Gastrocnemius medialis (tissue), 4 donors: ENCODE measurements at regions not wholly inside any gene's neighbourhood (a gene's known extent, or its start where the extent isn't known, plus 50 kb on each side); places are given as distances from the start of the nearest gene placed in this dataset.
"Not testable (repeated sequence)": the region's sequence is repeated elsewhere in the genome, so short reads cannot be mapped to it uniquely, and the experiment has no call there.

Experiments
- ATAC-seq, 2 donors: fragments of 150-250 bp; one replicate each; pipeline ENCODE4 v1.9.1; 2016
- DNase-seq, 2 donors: peaks; one replicate each; pipeline ENCODE4 v3.0.0-alpha.2; 2019
- H3K27ac ChIP-seq, 4 donors: fragments of 200-600 bp; sonication (generic); 1 replicate in 1 of 4; 2 replicates in 3 of 4; pipeline ENCODE4 v1.5.1; 2016 to 2018; ENCODE audit warnings: mild to moderate bottlenecking in 2 of 4, moderate library complexity in 1 of 4
- H3K27me3 ChIP-seq, 3 donors: fragments of 200-600 bp; sonication (generic) in 2 of 3; 1 replicate in 1 of 3; 2 replicates in 2 of 3; pipeline versions ENCODE4 v1.5.1 to v1.6.0; 2016 to 2019; ENCODE audit warnings: mild to moderate bottlenecking in 1 of 3, moderate library complexity in 1 of 3
- H3K36me3 ChIP-seq, 2 donors: fragments of 200-600 bp; sonication (generic) in 1 of 2; one replicate each; pipeline ENCODE4 v1.5.1; 2017 to 2018
- H3K4me1 ChIP-seq, 2 donors: fragments of 200-600 bp; sonication (generic) in 1 of 2; one replicate each; pipeline ENCODE4 v1.5.1; 2016 to 2017; ENCODE audit warnings: mild to moderate bottlenecking in 2 of 2
- H3K4me3 ChIP-seq, 4 donors: fragments of 200-600 bp; sonication (generic) in 3 of 4; 1 replicate in 1 of 4; 2 replicates in 3 of 4; pipeline ENCODE4 v1.5.1; 2016 to 2019; ENCODE audit warnings: mild to moderate bottlenecking in 2 of 4
- H3K9me3 ChIP-seq, 3 donors: fragments of 200-600 bp; sonication (generic) in 2 of 3; 1 replicate in 1 of 3; 2 replicates in 2 of 3; pipeline ENCODE4 v1.5.1; 2016 to 2019
- CTCF ChIP-seq, 5 experiments: fragments of 450-650 bp in 3 of 5; fragments of 200-600 bp in 2 of 5; sonication (generic) in 2 of 5; IDR thresholded peaks in 4 of 5; conservative IDR thresholded peaks in 1 of 5; 1 replicate in 4 of 5; 2 replicates in 1 of 5; pipeline ENCODE4 v1.5.1; 2016 to 2019; ENCODE audit warnings: antibody characterized with exemption in 5 of 5, mild to moderate bottlenecking in 3 of 5, moderate library complexity in 3 of 5
- POLR2A ChIP-seq, 2 donors: fragments of 450-650 bp; IDR thresholded peaks; one replicate each; pipeline ENCODE4 v1.6.1; 2017; ENCODE audit warnings: antibody characterized with exemption in 2 of 2, mild to moderate bottlenecking in 2 of 2, moderate library complexity in 2 of 2
- in situ Hi-C, 4 donors: fragments of 200-750 bp; cut with MboI; loops; one replicate each; pipeline versions ENCODE4 v1.15.0 to v1.8.0; 2017; ENCODE audit warnings: low sequenced_read_pairs in 4 of 4
- intact Hi-C: fragments of 100-400 bp; cut with DNase I; formaldehyde crosslinking; loops from one replicate; pipeline ENCODE4 v1.15.1; 2023; ENCODE audit warnings: low total_unique reads

- H3K27me3 ChIP-seq = no peaks in the 10 kb centered on the region
- in situ Hi-C loops (no loop called here), intact Hi-C loops (no loop called here)
- peaks cover 0 to 6% of the 10 kb centered on the region in 2 donors for H3K4me1 ChIP-seq
- ATAC-seq (peak in 1 of 2 donors; percentile 24), DNase-seq (no peak)
- H3K9me3 ChIP-seq = no peaks in the 10 kb centered on the region
- no peak for TF ChIP-seq CTCF (IDR thresholded peaks at IDR 0.05 in 4 of 5, conservative IDR thresholded peaks at IDR 0.05 in 1 of 5)
- TF ChIP-seq POLR2A (IDR thresholded peaks at IDR 0.05) = no peak
- H3K36me3 ChIP-seq = no peaks in the 10 kb centered on the region
- H3K27ac ChIP-seq = no peak overlapping the region
- H3K4me3 ChIP-seq = no peak overlapping the region
Observed at GRCh38 chr6:169915769-169916550, 164.5 kb downstream of the ERMARD start.

GRCh38 chr6:169913745-169914144 lies 162.3 kb downstream of the ERMARD start:
- H3K9me3 ChIP-seq, H3K4me1 ChIP-seq, DNase-seq, H3K27ac ChIP-seq, H3K36me3 ChIP-seq, intact Hi-C loops, ATAC-seq, H3K4me3 ChIP-seq, H3K27me3 ChIP-seq, in situ Hi-C loops: not testable (repeated sequence)

- no peak for TF ChIP-seq CTCF (IDR thresholded peaks at IDR 0.05 in 4 of 5, conservative IDR thresholded peaks at IDR 0.05 in 1 of 5)
- TF ChIP-seq POLR2A (IDR thresholded peaks at IDR 0.05) = no peak
- in situ Hi-C loops = no loop called here
Observed at GRCh38 chr6:169913096-169913638, 161.7 kb downstream of the ERMARD start.

GRCh38 chr6:169912266-169913095 lies 161.1 kb downstream of the ERMARD start:
- Histone ChIP-seq H3K36me3 (no peaks in the 10 kb centered on the region), H3K27ac (no peak overlapping the region), H3K9me3 (no peaks in the 10 kb centered on the region), H3K4me1 (peaks cover 0 to 6% of the 10 kb centered on the region in 2 donors), H3K4me3 (no peak overlapping the region), H3K27me3 (no peaks in the 10 kb centered on the region)
- ATAC-seq (no peak), DNase-seq (no peak)
- in situ Hi-C loops = no loop called here
- TF ChIP-seq POLR2A (IDR thresholded peaks at IDR 0.05) (no peak), CTCF (IDR thresholded peaks at IDR 0.05 in 4 of 5, conservative IDR thresholded peaks at IDR 0.05 in 1 of 5) (no peak)
- intact Hi-C loops = no loop called here

More at GRCh38 chr6:169913096-169913638, 161.7 kb downstream of the ERMARD start:
- no peak for ATAC-seq
- Histone ChIP-seq H3K4me1 (peaks cover 0 to 6% of the 10 kb centered on the region in 2 donors), H3K27ac (no peak overlapping the region), H3K27me3 (no peaks in the 10 kb centered on the region), H3K36me3 (no peaks in the 10 kb centered on the region), H3K4me3 (no peak overlapping the region), H3K9me3 (no peaks in the 10 kb centered on the region)
- intact Hi-C loops = no loop called here
- DNase-seq = no peak
